GM23338 (cell line): ENCODE measurements at regions not wholly inside any gene's neighbourhood (a gene's known extent, or its start where the extent isn't known, plus 50 kb on each side); places are given as distances from the start of the nearest gene placed in this dataset.

Source experiments
- ATAC-seq: fragments of 200-7000 bp; cut with Tn5 transposase; 3 replicates; pipeline ENCODE4 v1.9.1; 2020
- DNase-seq: peaks from one replicate; pipeline ENCODE4 v3.0.0-alpha.2; 2015; ENCODE audit warnings: low spot score
- H2AFZ ChIP-seq: fragments of 200-600 bp; sonication (generic); 2 replicates; pipeline ENCODE4 v1.8.0; 2016; ENCODE audit warnings: antibody characterized with exemption, mild to moderate bottlenecking, moderate library complexity
- H3F3A ChIP-seq: fragments of 200-600 bp; sonication (generic); replicated peaks from 2 replicates; pipeline ENCODE4 v1.8.0; 2017; ENCODE audit warnings: antibody characterized with exemption, mixed run types, low read depth
- H3K27ac ChIP-seq: fragments of 200-600 bp; sonication (generic); 2 replicates; pipeline ENCODE4 v1.6.1; 2016; ENCODE audit warnings: low read depth
- H3K27me3 ChIP-seq: fragments of 200-600 bp; sonication (generic); 2 replicates; pipeline ENCODE4 v1.8.0; 2016; ENCODE audit warnings: mild to moderate bottlenecking, mixed run types, moderate library complexity; ENCODE audit not compliant: insufficient read depth
- H3K36me3 ChIP-seq: fragments of 200-600 bp; sonication (generic); 2 replicates; pipeline ENCODE4 v1.8.0; 2016; ENCODE audit warnings: mild to moderate bottlenecking; ENCODE audit not compliant: insufficient read depth
- H3K4me1 ChIP-seq: fragments of 200-600 bp; sonication (generic); 2 replicates; pipeline ENCODE4 v1.8.0; 2016; ENCODE audit warnings: mild to moderate bottlenecking, moderate library complexity; ENCODE audit not compliant: insufficient read depth
- H3K4me2 ChIP-seq: fragments of 200-600 bp; sonication (generic); 2 replicates; pipeline ENCODE4 v1.7.1; 2017; ENCODE audit warnings: mixed run types
- H3K4me3 ChIP-seq: fragments of 200-600 bp; sonication (generic); 2 replicates; pipeline ENCODE4 v1.6.1; 2016; ENCODE audit warnings: mixed run types
- H3K79me2 ChIP-seq: fragments of 200-600 bp; sonication (generic); replicated peaks from 2 replicates; pipeline ENCODE4 v1.8.0; 2017; ENCODE audit warnings: mild to moderate bottlenecking; ENCODE audit not compliant: insufficient read depth
- H3K9me2 ChIP-seq: fragments of 200-600 bp; sonication (generic); 2 replicates; pipeline ENCODE4 v1.8.0; 2017; ENCODE audit not compliant: insufficient read depth
- H4K20me1 ChIP-seq: fragments of 200-600 bp; sonication (generic); replicated peaks from 2 replicates; pipeline ENCODE4 v1.8.0; 2017; ENCODE audit warnings: mild to moderate bottlenecking; ENCODE audit not compliant: insufficient read depth
- H3K27ac Mint-ChIP-seq: 2 replicates; pipeline ENCODE4 v1.8.0; 2020; ENCODE audit warnings: inconsistent platforms, mild to moderate bottlenecking, moderate library complexity, mixed read lengths
- H3K27me3 Mint-ChIP-seq: 3 replicates; pipeline ENCODE4 v1.8.0; 2022; ENCODE audit warnings: low read depth, mild to moderate bottlenecking, moderate library complexity, mixed read lengths, inconsistent platforms; ENCODE audit not compliant: insufficient read depth, poor library complexity
- H3K36me3 Mint-ChIP-seq: 3 replicates; pipeline ENCODE4 v1.8.0; 2021; ENCODE audit warnings: low read depth, mild to moderate bottlenecking, inconsistent platforms, moderate library complexity, mixed read lengths
- H3K4me1 Mint-ChIP-seq: 3 replicates; pipeline ENCODE4 v1.8.0; 2020; ENCODE audit warnings: mild to moderate bottlenecking, inconsistent platforms, mixed read lengths
- H3K4me3 Mint-ChIP-seq: 3 replicates; pipeline ENCODE4 v1.8.0; 2021; ENCODE audit warnings: moderate library complexity, mild to moderate bottlenecking, inconsistent platforms, mixed read lengths
- H3K9me3 Mint-ChIP-seq: 3 replicates; pipeline ENCODE4 v1.8.0; 2020; ENCODE audit warnings: moderate library complexity, mild to moderate bottlenecking, inconsistent platforms, mixed read lengths
- CREB1 ChIP-seq: fragments of 250-450 bp; sonication (Bioruptor Pico); IDR thresholded peaks from 2 replicates; pipeline ENCODE4 v1.5.0; 2020; ENCODE audit warnings: low read depth, mild to moderate bottlenecking, moderate library complexity
- ETS1 ChIP-seq: IDR thresholded peaks from 2 replicates; pipeline ENCODE4 v1.6.1; 2016; ENCODE audit warnings: antibody characterized with exemption
- EZH2phosphoT487 ChIP-seq: fragments of 200-600 bp; sonication (generic); IDR thresholded peaks from one replicate; pipeline ENCODE4 v1.8.1; 2018; ENCODE audit warnings: antibody characterized with exemption; ENCODE audit not compliant: unreplicated experiment
- JUNB ChIP-seq: IDR thresholded peaks from one replicate; pipeline ENCODE4 v1.6.1; 2016; ENCODE audit warnings: antibody characterized with exemption; ENCODE audit not compliant: unreplicated experiment
- NANOG ChIP-seq: IDR thresholded peaks from 2 replicates; pipeline ENCODE4 v1.6.1; 2016; ENCODE audit warnings: antibody characterized with exemption, borderline replicate concordance
- STAT1 ChIP-seq: IDR thresholded peaks from one replicate; pipeline ENCODE4 v1.6.1; 2016; ENCODE audit warnings: antibody characterized with exemption; ENCODE audit not compliant: unreplicated experiment
- ZNF331 ChIP-seq: fragments of 250-450 bp; sonication (Bioruptor Pico); IDR thresholded peaks from 2 replicates; pipeline ENCODE4 v1.5.0; 2020; ENCODE audit warnings: low read depth, mild to moderate bottlenecking, moderate library complexity
- TF ChIP-seq, protein P1 (sequence below): fragments of 250-450 bp; sonication (Bioruptor Pico); IDR thresholded peaks from 2 replicates; pipeline ENCODE4 v1.5.0; 2020; ENCODE audit warnings: mild to moderate bottlenecking, moderate library complexity
- TF ChIP-seq, protein P2 (sequence below): IDR thresholded peaks from one replicate; pipeline ENCODE4 v1.6.1; 2018; ENCODE audit warnings: antibody characterized with exemption; ENCODE audit not compliant: unreplicated experiment

DNA sequence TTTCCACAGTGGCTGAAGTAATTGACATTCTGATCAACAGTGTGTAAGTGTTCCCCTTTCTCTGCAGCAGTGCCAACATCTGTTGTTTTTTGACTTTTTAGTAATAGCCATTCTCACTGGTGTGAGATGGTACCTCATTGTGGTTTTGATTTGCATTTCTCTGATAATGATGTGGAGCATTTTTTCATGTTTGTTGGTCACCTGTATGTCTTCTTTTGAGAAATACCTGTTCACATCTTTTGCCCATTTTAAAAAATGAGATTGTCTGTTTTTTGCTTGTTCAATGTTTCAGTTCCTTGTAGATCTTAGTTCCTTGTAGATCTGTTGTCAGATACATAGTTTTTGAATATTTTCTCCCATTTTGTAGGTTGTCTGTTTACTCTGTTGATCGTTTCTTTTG lies 162.5 kb upstream of the PITX1 start (continued):
- TF ChIP-seq, protein P1, sequence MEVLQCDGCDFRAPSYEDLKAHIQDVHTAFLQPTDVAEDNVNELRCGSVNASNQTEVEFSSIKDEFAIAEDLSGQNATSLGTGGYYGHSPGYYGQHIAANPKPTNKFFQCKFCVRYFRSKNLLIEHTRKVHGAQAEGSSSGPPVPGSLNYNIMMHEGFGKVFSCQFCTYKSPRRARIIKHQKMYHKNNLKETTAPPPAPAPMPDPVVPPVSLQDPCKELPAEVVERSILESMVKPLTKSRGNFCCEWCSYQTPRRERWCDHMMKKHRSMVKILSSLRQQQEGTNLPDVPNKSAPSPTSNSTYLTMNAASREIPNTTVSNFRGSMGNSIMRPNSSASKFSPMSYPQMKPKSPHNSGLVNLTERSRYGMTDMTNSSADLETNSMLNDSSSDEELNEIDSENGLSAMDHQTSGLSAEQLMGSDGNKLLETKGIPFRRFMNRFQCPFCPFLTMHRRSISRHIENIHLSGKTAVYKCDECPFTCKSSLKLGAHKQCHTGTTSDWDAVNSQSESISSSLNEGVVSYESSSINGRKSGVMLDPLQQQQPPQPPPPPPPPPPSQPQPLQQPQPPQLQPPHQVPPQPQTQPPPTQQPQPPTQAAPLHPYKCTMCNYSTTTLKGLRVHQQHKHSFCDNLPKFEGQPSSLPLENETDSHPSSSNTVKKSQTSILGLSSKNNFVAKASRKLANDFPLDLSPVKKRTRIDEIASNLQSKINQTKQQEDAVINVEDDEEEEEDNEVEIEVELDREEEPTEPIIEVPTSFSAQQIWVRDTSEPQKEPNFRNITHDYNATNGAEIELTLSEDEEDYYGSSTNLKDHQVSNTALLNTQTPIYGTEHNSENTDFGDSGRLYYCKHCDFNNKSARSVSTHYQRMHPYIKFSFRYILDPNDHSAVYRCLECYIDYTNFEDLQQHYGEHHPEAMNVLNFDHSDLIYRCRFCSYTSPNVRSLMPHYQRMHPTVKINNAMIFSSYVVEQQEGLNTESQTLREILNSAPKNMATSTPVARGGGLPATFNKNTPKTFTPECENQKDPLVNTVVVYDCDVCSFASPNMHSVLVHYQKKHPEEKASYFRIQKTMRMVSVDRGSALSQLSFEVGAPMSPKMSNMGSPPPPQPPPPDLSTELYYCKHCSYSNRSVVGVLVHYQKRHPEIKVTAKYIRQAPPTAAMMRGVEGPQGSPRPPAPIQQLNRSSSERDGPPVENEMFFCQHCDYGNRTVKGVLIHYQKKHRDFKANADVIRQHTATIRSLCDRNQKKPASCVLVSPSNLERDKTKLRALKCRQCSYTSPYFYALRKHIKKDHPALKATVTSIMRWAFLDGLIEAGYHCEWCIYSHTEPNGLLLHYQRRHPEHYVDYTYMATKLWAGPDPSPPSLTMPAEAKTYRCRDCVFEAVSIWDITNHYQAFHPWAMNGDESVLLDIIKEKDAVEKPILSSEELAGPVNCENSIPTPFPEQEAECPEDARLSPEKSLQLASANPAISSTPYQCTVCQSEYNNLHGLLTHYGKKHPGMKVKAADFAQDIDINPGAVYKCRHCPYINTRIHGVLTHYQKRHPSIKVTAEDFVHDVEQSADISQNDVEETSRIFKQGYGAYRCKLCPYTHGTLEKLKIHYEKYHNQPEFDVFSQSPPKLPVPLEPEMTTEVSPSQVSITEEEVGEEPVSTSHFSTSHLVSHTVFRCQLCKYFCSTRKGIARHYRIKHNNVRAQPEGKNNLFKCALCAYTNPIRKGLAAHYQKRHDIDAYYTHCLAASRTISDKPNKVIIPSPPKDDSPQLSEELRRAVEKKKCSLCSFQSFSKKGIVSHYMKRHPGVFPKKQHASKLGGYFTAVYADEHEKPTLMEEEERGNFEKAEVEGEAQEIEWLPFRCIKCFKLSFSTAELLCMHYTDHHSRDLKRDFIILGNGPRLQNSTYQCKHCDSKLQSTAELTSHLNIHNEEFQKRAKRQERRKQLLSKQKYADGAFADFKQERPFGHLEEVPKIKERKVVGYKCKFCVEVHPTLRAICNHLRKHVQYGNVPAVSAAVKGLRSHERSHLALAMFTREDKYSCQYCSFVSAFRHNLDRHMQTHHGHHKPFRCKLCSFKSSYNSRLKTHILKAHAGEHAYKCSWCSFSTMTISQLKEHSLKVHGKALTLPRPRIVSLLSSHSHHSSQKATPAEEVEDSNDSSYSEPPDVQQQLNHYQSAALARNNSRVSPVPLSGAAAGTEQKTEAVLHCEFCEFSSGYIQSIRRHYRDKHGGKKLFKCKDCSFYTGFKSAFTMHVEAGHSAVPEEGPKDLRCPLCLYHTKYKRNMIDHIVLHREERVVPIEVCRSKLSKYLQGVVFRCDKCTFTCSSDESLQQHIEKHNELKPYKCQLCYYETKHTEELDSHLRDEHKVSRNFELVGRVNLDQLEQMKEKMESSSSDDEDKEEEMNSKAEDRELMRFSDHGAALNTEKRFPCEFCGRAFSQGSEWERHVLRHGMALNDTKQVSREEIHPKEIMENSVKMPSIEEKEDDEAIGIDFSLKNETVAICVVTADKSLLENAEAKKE (CRISPR knock-in tag), result no peak
- no peak for TF ChIP-seq JUNB
- TF ChIP-seq EZH2phosphoT487, result no peak
- TF ChIP-seq ETS1, result no peak
- TF ChIP-seq NANOG, result no peak
- TF ChIP-seq STAT1, result no peak

DNA sequence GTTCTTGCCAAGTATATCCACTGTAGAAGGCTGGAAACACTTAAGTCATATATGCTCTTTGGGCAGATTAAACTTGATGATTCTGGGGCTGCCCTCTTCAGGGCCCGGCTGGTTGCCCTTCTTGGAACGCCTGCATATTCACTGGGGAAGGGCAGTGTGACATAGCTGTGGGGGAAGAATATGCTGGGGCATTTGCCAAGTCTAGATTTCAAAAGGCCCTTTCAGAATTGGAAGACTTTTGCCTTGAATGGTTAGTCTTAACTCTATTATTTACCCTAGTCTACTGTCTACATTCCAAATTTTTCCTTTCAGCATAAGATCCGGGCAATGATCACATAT lies 161.2 kb upstream of the PITX1 start:
- DNase-seq (no peak), ATAC-seq (no peak)
- no peak overlapping the region for H3K4me3 ChIP-seq
- H3K4me2 ChIP-seq, result no peak overlapping the region
- Mint-ChIP-seq H3K4me1 (peaks cover 9% of the 10 kb centered on the region), H3K36me3 (no peaks in the 10 kb centered on the region), H3K27me3 (peaks cover 22% of the 10 kb centered on the region), H3K27ac (no peak overlapping the region), H3K9me3 (no peaks in the 10 kb centered on the region; the same call in 2 of the 3 replicates), H3K4me3 (no peak overlapping the region)
- H3K27ac ChIP-seq, result no peak overlapping the region
- no peaks in the 10 kb centered on the region for H4K20me1 ChIP-seq
- no peaks in the 10 kb centered on the region; the same call in 1 of the 2 replicates for H3K9me2 ChIP-seq
- H3K36me3 ChIP-seq, result no peaks in the 10 kb centered on the region
- no peaks in the 10 kb centered on the region for H3K79me2 ChIP-seq
- no peaks in the 10 kb centered on the region for H3F3A ChIP-seq
- peaks cover 5% of the 10 kb centered on the region; the same call in 1 of the 2 replicates for H3K4me1 ChIP-seq
- H3K27me3 ChIP-seq, result peaks cover 32% of the 10 kb centered on the region
- no peak overlapping the region for H2AFZ ChIP-seq
- no peak for TF ChIP-seq NANOG
- TF ChIP-seq CREB1 (CRISPR knock-in tag), result no peak
- TF ChIP-seq ETS1, result no peak
- no peak for TF ChIP-seq JUNB
- TF ChIP-seq, protein P2, sequence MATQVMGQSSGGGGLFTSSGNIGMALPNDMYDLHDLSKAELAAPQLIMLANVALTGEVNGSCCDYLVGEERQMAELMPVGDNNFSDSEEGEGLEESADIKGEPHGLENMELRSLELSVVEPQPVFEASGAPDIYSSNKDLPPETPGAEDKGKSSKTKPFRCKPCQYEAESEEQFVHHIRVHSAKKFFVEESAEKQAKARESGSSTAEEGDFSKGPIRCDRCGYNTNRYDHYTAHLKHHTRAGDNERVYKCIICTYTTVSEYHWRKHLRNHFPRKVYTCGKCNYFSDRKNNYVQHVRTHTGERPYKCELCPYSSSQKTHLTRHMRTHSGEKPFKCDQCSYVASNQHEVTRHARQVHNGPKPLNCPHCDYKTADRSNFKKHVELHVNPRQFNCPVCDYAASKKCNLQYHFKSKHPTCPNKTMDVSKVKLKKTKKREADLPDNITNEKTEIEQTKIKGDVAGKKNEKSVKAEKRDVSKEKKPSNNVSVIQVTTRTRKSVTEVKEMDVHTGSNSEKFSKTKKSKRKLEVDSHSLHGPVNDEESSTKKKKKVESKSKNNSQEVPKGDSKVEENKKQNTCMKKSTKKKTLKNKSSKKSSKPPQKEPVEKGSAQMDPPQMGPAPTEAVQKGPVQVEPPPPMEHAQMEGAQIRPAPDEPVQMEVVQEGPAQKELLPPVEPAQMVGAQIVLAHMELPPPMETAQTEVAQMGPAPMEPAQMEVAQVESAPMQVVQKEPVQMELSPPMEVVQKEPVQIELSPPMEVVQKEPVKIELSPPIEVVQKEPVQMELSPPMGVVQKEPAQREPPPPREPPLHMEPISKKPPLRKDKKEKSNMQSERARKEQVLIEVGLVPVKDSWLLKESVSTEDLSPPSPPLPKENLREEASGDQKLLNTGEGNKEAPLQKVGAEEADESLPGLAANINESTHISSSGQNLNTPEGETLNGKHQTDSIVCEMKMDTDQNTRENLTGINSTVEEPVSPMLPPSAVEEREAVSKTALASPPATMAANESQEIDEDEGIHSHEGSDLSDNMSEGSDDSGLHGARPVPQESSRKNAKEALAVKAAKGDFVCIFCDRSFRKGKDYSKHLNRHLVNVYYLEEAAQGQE, result no peak
- TF ChIP-seq EZH2phosphoT487, result no peak
- no peak for TF ChIP-seq ZNF331 (CRISPR knock-in tag)
